ENCODE measurements at regions not wholly inside any gene's neighbourhood (a gene's known extent, or its start where the extent isn't known, plus 50 kb on each side); places are given as distances from the start of the nearest gene placed in this dataset.

GRCh38 chr1:234869182-234870019 is 259.2 kb downstream of the TOMM20 start (continued):
- TF ChIP-seq, protein P1, sequence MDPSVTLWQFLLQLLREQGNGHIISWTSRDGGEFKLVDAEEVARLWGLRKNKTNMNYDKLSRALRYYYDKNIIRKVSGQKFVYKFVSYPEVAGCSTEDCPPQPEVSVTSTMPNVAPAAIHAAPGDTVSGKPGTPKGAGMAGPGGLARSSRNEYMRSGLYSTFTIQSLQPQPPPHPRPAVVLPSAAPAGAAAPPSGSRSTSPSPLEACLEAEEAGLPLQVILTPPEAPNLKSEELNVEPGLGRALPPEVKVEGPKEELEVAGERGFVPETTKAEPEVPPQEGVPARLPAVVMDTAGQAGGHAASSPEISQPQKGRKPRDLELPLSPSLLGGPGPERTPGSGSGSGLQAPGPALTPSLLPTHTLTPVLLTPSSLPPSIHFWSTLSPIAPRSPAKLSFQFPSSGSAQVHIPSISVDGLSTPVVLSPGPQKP (CRISPR knock-in tag; IDR thresholded peaks at IDR 0.05), result no peak
- TF ChIP-seq ZBTB7A (IDR thresholded peaks at IDR 0.05; ENCODE audit: borderline replicate concordance, control insufficient read depth, low read depth, low read length) (no peak), CBFA2T3 (IDR thresholded peaks at IDR 0.05) (peak; percentile 19; the same call in 1 of the 2 replicates), TRIM25 (IDR thresholded peaks at IDR 0.05; ENCODE audit: borderline replicate concordance) (no peak), ZNF75A (CRISPR knock-in tag; IDR thresholded peaks at IDR 0.05) (no peak), CREB3 (tag; conservative IDR thresholded peaks at IDR 0.05; ENCODE audit: low read depth) (0 out of 2 replicates have a peak, but pooled peaks have one; percentile 38), RCOR1 (IDR thresholded peaks at IDR 0.05; ENCODE audit: borderline replicate concordance in 1 of 2, low read depth in 2 of 2, low read length in 2 of 2) (peak in 1 of 2 experiments; percentile 50; a peak in 3 of 4 replicates), HIVEP1 (CRISPR knock-in tag; IDR thresholded peaks at IDR 0.05) (no peak), SMAD2 (IDR thresholded peaks at IDR 0.05; ENCODE audit: low read depth, low read length) (no peak), ZNF551 (CRISPR knock-in tag; IDR thresholded peaks at IDR 0.05) (no peak), LEF1 (IDR thresholded peaks at IDR 0.05) (no peak)
- TF ChIP-seq, protein P2, sequence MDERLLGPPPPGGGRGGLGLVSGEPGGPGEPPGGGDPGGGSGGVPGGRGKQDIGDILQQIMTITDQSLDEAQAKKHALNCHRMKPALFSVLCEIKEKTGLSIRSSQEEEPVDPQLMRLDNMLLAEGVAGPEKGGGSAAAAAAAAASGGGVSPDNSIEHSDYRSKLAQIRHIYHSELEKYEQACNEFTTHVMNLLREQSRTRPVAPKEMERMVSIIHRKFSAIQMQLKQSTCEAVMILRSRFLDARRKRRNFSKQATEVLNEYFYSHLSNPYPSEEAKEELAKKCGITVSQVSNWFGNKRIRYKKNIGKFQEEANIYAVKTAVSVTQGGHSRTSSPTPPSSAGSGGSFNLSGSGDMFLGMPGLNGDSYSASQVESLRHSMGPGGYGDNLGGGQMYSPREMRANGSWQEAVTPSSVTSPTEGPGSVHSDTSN (CRISPR knock-in tag; IDR thresholded peaks at IDR 0.05; ENCODE audit: low read depth), result no peak
- TF ChIP-seq, protein P2 (tag; conservative IDR thresholded peaks at IDR 0.05; ENCODE audit: low read depth), result no peak
- TF ChIP-seq, protein P3, sequence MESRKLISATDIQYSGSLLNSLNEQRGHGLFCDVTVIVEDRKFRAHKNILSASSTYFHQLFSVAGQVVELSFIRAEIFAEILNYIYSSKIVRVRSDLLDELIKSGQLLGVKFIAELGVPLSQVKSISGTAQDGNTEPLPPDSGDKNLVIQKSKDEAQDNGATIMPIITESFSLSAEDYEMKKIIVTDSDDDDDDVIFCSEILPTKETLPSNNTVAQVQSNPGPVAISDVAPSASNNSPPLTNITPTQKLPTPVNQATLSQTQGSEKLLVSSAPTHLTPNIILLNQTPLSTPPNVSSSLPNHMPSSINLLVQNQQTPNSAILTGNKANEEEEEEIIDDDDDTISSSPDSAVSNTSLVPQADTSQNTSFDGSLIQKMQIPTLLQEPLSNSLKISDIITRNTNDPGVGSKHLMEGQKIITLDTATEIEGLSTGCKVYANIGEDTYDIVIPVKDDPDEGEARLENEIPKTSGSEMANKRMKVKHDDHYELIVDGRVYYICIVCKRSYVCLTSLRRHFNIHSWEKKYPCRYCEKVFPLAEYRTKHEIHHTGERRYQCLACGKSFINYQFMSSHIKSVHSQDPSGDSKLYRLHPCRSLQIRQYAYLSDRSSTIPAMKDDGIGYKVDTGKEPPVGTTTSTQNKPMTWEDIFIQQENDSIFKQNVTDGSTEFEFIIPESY (CRISPR knock-in tag; IDR thresholded peaks at IDR 0.05), result 0 out of 2 replicates have a peak, but pooled peaks have one; percentile 10
- TF ChIP-seq, protein P4, sequence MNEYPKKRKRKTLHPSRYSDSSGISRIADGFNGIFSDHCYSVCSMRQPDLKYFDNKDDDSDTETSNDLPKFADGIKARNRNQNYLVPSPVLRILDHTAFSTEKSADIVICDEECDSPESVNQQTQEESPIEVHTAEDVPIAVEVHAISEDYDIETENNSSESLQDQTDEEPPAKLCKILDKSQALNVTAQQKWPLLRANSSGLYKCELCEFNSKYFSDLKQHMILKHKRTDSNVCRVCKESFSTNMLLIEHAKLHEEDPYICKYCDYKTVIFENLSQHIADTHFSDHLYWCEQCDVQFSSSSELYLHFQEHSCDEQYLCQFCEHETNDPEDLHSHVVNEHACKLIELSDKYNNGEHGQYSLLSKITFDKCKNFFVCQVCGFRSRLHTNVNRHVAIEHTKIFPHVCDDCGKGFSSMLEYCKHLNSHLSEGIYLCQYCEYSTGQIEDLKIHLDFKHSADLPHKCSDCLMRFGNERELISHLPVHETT (CRISPR knock-in tag; conservative IDR thresholded peaks at IDR 0.05 in 1 of 2, IDR thresholded peaks at IDR 0.05 in 1 of 2), result peak in 1 of 2 experiments; percentile 71; a peak in 1 of 4 replicates

Measured in K562 (cell line).